ENCODE measurements at regions not wholly inside any gene's neighbourhood (a gene's known extent, or its start where the extent isn't known, plus 50 kb on each side); places are given as distances from the start of the nearest gene placed in this dataset.

DNA sequence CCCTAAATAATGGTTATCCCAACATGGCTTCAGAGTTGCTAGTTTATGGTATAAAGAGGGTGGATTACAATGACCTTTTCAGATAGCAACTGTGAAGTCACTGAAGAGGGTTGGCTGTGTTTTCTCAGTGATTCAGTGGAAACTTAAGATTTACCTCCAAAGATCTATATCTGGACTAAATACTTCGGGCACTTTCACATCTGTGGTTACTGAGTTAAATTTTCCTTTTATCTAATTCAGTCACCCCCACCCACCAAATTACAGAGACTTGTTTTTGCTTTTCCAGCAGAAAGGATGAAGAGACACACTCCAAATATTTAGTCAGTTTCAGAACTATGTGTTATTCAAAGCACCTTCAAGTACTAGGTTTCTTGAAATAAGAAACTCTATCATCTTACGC is 573.2 kb downstream of the CCDC171 start:
- in situ Hi-C loops (cut with HindIII; ENCODE audit: low sequenced_read_pairs): no loop called here
- H3K4me3 ChIP-seq (ENCODE audit: low read depth, low read length): no peak overlapping the region
- peak; percentile 79 for DNase-seq (ENCODE audit: low read depth, low spot score)
- TF ChIP-seq, protein P1, sequence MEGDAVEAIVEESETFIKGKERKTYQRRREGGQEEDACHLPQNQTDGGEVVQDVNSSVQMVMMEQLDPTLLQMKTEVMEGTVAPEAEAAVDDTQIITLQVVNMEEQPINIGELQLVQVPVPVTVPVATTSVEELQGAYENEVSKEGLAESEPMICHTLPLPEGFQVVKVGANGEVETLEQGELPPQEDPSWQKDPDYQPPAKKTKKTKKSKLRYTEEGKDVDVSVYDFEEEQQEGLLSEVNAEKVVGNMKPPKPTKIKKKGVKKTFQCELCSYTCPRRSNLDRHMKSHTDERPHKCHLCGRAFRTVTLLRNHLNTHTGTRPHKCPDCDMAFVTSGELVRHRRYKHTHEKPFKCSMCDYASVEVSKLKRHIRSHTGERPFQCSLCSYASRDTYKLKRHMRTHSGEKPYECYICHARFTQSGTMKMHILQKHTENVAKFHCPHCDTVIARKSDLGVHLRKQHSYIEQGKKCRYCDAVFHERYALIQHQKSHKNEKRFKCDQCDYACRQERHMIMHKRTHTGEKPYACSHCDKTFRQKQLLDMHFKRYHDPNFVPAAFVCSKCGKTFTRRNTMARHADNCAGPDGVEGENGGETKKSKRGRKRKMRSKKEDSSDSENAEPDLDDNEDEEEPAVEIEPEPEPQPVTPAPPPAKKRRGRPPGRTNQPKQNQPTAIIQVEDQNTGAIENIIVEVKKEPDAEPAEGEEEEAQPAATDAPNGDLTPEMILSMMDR (IDR thresholded peaks at IDR 0.05; ENCODE audit: low read depth, low read length): no peak

DNA sequence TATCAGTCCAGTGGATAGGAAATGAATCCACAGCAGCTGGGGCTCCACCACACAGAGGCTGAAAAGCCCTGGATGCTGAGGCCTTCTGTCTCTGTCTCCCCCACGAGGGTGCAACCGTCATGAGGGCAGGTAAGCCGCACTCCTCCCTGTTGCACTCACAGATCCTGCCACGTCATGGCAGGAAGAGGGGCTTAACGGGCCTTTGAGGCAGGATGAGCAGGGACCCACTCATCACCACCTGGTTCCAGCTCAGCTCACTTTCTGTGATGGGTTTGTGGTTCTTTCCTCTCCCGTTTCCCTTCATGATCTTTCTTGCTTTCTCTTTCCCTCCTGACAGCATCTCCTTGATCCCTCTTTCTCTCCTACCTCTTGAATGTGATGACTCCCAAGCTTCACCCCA is 575.2 kb downstream of the CCDC171 start:
- TF ChIP-seq, protein P1 (IDR thresholded peaks at IDR 0.05; ENCODE audit: low read depth, low read length): no peak

DNA sequence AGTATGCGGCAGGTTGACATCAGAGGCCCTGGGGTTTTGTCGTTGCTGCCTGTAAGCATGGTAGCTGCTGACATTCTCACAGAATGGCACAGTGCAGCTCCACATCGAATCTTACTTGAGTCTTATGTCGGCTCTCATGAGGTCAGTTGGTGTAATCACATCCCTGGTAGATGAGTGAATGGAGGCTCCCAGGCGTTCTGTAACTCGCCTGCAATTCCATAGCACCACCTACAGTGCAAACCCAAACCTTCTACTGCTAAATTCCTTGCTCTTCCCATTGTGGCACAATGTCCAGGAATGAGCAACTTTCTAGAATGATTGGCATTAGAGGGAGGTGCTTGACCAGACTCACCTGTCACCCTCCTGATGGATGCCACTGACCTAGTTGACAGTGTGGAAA is 578.4 kb downstream of the CCDC171 start:
- DNase-seq (ENCODE audit: low read depth, low spot score): peak; percentile 61

More for the DNA sequence above, 575.2 kb downstream of the CCDC171 start:
- no peak for DNase-seq (ENCODE audit: low read depth, low spot score)
- no peak overlapping the region for H3K4me3 ChIP-seq (ENCODE audit: low read depth, low read length)
- in situ Hi-C loops (cut with HindIII; ENCODE audit: low sequenced_read_pairs): no loop called here

DNA sequence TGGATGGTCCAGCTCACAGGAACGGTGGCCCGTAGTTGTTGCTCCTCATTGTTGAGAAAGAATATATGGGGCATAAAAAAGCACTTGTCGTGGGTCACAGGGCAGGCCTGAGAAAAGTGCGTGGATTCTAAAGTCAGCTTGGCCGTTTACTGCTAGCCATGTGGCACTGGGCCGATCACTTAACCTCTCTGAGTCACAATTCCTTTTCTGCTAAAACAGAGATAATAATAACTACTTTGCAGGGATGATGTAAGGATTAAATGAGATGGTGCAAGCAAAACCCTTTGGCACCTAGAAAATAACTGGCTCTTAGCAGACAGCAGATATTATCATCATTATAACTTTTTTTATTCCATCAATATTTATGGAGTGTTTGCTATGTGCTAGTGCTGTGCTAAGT is 579.7 kb downstream of the CCDC171 start:
- TF ChIP-seq, protein P1 (IDR thresholded peaks at IDR 0.05; ENCODE audit: low read depth, low read length): no peak
- in situ Hi-C loops (cut with HindIII; ENCODE audit: low sequenced_read_pairs): no loop called here
- no peak overlapping the region for H3K4me3 ChIP-seq (ENCODE audit: low read depth, low read length)

More for the DNA sequence above, 578.4 kb downstream of the CCDC171 start:
- TF ChIP-seq, protein P1 (IDR thresholded peaks at IDR 0.05; ENCODE audit: low read depth, low read length): peak; percentile 47
- no peak overlapping the region for H3K4me3 ChIP-seq (ENCODE audit: low read depth, low read length)
- in situ Hi-C loops (cut with HindIII; ENCODE audit: low sequenced_read_pairs): no loop called here

DNA sequence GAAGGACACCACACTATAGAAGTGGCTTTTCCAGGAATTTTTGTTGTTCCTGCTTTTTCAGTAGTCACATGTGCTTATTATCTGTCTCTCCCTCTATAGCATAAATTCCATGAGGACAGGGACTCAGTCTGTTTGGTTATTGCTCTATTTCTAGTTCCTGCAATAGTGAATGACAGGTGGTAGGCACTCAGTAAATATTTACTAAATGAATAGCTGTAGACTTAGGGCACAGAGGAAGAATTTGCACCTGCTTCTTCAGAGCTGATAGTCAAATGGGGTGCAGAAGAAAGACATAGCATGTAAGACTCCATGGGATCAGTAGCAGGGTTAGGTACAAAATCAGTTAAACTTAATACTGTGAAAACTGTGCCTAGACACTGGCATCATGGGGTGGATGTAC is 580.2 kb downstream of the CCDC171 start:
- no peak for DNase-seq (ENCODE audit: low read depth, low spot score)
- TF ChIP-seq, protein P1 (IDR thresholded peaks at IDR 0.05; ENCODE audit: low read depth, low read length): no peak
- no peak overlapping the region for H3K4me3 ChIP-seq (ENCODE audit: low read depth, low read length)
- in situ Hi-C loops (cut with HindIII; ENCODE audit: low sequenced_read_pairs): no loop called here

More for the DNA sequence above, 579.7 kb downstream of the CCDC171 start:
- no peak for DNase-seq (ENCODE audit: low read depth, low spot score)

DNA sequence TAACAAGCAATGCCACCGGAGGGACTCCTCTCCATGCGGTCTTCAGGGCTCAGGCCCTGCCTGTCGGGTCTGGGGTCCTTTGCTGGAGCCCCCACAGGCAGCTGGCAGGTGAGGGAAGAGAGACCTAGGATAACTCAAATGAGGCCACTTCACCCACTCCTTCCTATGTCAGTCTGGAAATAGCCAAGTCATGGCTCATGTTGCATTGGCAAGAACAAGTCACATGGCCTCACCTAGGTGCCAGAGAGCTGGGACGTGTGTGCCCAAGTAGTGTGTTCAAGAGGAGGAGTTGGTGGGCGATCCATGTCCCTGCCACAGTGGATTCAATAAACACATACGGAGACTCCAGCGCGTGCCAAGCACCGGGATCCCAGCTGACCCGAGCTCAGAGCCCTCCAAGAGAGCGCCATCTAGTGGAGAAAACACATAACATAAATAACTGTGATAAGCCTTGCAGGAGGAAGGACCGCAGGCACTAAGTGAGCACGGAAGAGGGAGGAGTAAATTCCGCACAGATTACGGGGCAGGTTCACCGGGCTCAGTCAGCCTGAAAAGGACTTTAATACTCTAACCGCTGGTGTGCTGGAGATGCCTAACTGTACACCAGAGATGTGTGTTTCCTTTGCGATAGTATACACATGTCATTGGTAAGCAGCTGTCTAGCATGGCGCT is 580.8 kb downstream of the CCDC171 start:
- in situ Hi-C loops (cut with HindIII; ENCODE audit: low sequenced_read_pairs): no loop called here
- H3K4me3 ChIP-seq (ENCODE audit: low read depth, low read length): no peak overlapping the region
- peak; percentile 78 for DNase-seq (ENCODE audit: low read depth, low spot score)
- TF ChIP-seq, protein P1 (IDR thresholded peaks at IDR 0.05; ENCODE audit: low read depth, low read length): peak; percentile 58

Measured in astrocyte of the spinal cord (primary cell).